Spleen (tissue), 11 donors: ENCODE measurements at regions not wholly inside any gene's neighbourhood (a gene's known extent, or its start where the extent isn't known, plus 50 kb on each side); places are given as distances from the start of the nearest gene placed in this dataset.

Source experiments
- DNase-seq: peaks from one replicate; pipeline ENCODE4 v3.0.0-alpha.2; 2020
- H3K27ac ChIP-seq, 8 donors: fragments of 200-600 bp; sonication (generic) in 7 of 8; 1 replicate in 4 of 8; 2 replicates in 4 of 8; pipeline versions ENCODE4 v1.5.0 to v1.8.0; 2016 to 2021; ENCODE audit warnings: inconsistent platforms in 4 of 8, mild to moderate bottlenecking in 4 of 8, moderate library complexity in 1 of 8
- H3K27me3 ChIP-seq, 7 donors: fragments of 200-600 bp; sonication (generic) in 6 of 7; replicated peaks in 1 of 7; 1 replicate in 4 of 7; 2 replicates in 3 of 7; pipeline versions ENCODE4 v1.5.0 to v1.8.0; 2016 to 2021; ENCODE audit warnings: inconsistent platforms in 3 of 7, mild to moderate bottlenecking in 1 of 7
- H3K36me3 ChIP-seq, 6 donors: fragments of 200-600 bp; sonication (generic) in 5 of 6; 1 replicate in 4 of 6; 2 replicates in 2 of 6; pipeline versions ENCODE4 v1.5.0 to v1.8.0; 2016 to 2021; ENCODE audit warnings: inconsistent platforms in 2 of 6
- H3K4me1 ChIP-seq, 6 donors: fragments of 200-600 bp; sonication (generic) in 5 of 6; 1 replicate in 3 of 6; 2 replicates in 3 of 6; pipeline versions ENCODE4 v1.5.0 to v1.8.0; 2016 to 2021; ENCODE audit warnings: inconsistent platforms in 3 of 6
- H3K4me3 ChIP-seq, 8 donors: fragments of 200-600 bp; sonication (generic) in 7 of 8; 1 replicate in 4 of 8; 2 replicates in 4 of 8; pipeline versions ENCODE4 v1.5.0 to v1.8.0; 2016 to 2021; ENCODE audit warnings: inconsistent platforms in 4 of 8, mild to moderate bottlenecking in 4 of 8, moderate library complexity in 2 of 8
- H3K9me3 ChIP-seq, 8 donors: fragments of 200-600 bp; sonication (generic) in 7 of 8; 1 replicate in 4 of 8; 2 replicates in 4 of 8; pipeline versions ENCODE4 v1.5.0 to v1.8.0; 2016 to 2021; ENCODE audit warnings: inconsistent platforms in 4 of 8
- POLR2A ChIP-seq, 3 donors: fragments of 450-650 bp; IDR thresholded peaks; one replicate each; pipeline ENCODE4 v1.5.1; 2017; ENCODE audit warnings: antibody characterized with exemption in 3 of 3, mild to moderate bottlenecking in 1 of 3
- POLR2AphosphoS5 ChIP-seq, 3 donors: sonication (generic); formaldehyde crosslinking; IDR thresholded peaks; one replicate each; pipeline ENCODE4 v1.5.1; 2017; ENCODE audit warnings: antibody characterized with exemption in 3 of 3
- WGBS, 5 donors: extraction: QIAGEN DNeasy Blood & Tissue Kit in 3 of 5; methylation state at CpG; one replicate each; pipeline versions ENCODE4 v1.1.5 to v1.1.7; 2013 to 2018; 5-methylcytosine and 5-hydroxymethylcytosine counted together
- intact Hi-C: fragments of 100-400 bp; cut with DNase I; formaldehyde crosslinking; loops from one replicate; pipeline ENCODE4 v1.15.0; 2023; ENCODE audit warnings: low total_unique reads
- TF ChIP-seq, protein P1 (sequence below), 11 experiments: fragments of 200-600 bp in 7 of 11; fragments of 450-650 bp in 4 of 11; sonication (generic) in 4 of 11; IDR thresholded peaks in 8 of 11; conservative IDR thresholded peaks in 3 of 11; 1 replicate in 7 of 11; 2 replicates in 4 of 11; pipeline versions ENCODE4 v1.4.0 to v1.8.0; 2016 to 2021; ENCODE audit warnings: antibody characterized with exemption in 11 of 11, inconsistent platforms in 4 of 11, mild to moderate bottlenecking in 1 of 11
- donor health status: healthy with polysubstance abuse.
- donor health status: DM: no; HTN: no; CAD: no; lungs with moderate emphysema.
- donor health status: DM: no; HTN: no; CAD: no.
- donor health status: Bipolar disorder and iron deficiency.
- donor health status: healthy.
- donor health status: DM: no; HTN: no; CAD: no.
- donor health status: DM: yes; HTN: yes; CAD: no.

- intact Hi-C loops = no loop called here
- no peak for TF ChIP-seq POLR2AphosphoS5 (IDR thresholded peaks at IDR 0.05)
- TF ChIP-seq, protein P1, sequence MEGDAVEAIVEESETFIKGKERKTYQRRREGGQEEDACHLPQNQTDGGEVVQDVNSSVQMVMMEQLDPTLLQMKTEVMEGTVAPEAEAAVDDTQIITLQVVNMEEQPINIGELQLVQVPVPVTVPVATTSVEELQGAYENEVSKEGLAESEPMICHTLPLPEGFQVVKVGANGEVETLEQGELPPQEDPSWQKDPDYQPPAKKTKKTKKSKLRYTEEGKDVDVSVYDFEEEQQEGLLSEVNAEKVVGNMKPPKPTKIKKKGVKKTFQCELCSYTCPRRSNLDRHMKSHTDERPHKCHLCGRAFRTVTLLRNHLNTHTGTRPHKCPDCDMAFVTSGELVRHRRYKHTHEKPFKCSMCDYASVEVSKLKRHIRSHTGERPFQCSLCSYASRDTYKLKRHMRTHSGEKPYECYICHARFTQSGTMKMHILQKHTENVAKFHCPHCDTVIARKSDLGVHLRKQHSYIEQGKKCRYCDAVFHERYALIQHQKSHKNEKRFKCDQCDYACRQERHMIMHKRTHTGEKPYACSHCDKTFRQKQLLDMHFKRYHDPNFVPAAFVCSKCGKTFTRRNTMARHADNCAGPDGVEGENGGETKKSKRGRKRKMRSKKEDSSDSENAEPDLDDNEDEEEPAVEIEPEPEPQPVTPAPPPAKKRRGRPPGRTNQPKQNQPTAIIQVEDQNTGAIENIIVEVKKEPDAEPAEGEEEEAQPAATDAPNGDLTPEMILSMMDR (IDR thresholded peaks at IDR 0.05 in 8 of 11, conservative IDR thresholded peaks at IDR 0.05 in 3 of 11) = no peak
- no peak for TF ChIP-seq POLR2A (IDR thresholded peaks at IDR 0.05)
- no peaks in the 10 kb centered on the region for H3K9me3 ChIP-seq
- peaks cover 0 to 31% (median 0%) of the 10 kb centered on the region in 7 donors for H3K27me3 ChIP-seq
- H3K36me3 ChIP-seq = no peaks in the 10 kb centered on the region
- no peak overlapping the region for H3K4me3 ChIP-seq
- WGBS, 5 donors = 69 to 86% (median 75%) methylated on average over 16 to 20 of the region's 20 CpGs
- DNase-seq = peak; percentile 67
- H3K4me1 ChIP-seq = peaks cover 13 to 49% (median 40%) of the 10 kb centered on the region in 6 donors
- no peak overlapping the region for H3K27ac ChIP-seq
Observed at GRCh38 chr17:77847221-77848085, 111.0 kb upstream of the TNRC6C start.

DNA sequence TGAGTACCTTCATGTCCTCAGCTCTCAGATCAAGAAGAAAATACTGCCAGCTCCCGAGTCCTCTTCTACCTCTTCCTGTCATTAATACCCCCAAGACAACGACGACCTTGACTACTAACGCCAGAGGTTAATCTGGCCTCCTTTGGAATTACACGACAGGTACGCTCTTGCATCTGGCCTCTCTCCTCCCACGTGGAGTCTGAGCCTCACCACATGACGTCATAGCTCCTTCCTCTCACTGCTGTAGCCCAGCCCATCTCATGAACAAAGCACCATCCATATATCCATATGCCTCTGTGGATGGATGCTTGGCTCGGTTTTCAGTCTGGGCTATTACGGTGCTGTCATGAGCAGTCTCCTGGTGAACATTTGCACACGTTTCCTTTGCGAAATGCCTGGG is 110.2 kb upstream of the TNRC6C start:
- no peaks in the 10 kb centered on the region for H3K9me3 ChIP-seq
- intact Hi-C loops = no loop called here
- WGBS, 5 donors = 75 to 86% (median 81%) methylated on average over 12 of the region's 12 CpGs
- no peak overlapping the region for H3K27ac ChIP-seq
- TF ChIP-seq POLR2A (IDR thresholded peaks at IDR 0.05) = no peak
- TF ChIP-seq, protein P1 (IDR thresholded peaks at IDR 0.05 in 8 of 11, conservative IDR thresholded peaks at IDR 0.05 in 3 of 11) = no peak
- TF ChIP-seq POLR2AphosphoS5 (IDR thresholded peaks at IDR 0.05) = no peak
- peaks cover 10 to 41% (median 32%) of the 10 kb centered on the region in 6 donors for H3K4me1 ChIP-seq
- DNase-seq = no peak
- H3K27me3 ChIP-seq = peaks cover 0 to 31% (median 0%) of the 10 kb centered on the region in 7 donors
- H3K4me3 ChIP-seq = no peak overlapping the region
- H3K36me3 ChIP-seq = no peaks in the 10 kb centered on the region

DNA sequence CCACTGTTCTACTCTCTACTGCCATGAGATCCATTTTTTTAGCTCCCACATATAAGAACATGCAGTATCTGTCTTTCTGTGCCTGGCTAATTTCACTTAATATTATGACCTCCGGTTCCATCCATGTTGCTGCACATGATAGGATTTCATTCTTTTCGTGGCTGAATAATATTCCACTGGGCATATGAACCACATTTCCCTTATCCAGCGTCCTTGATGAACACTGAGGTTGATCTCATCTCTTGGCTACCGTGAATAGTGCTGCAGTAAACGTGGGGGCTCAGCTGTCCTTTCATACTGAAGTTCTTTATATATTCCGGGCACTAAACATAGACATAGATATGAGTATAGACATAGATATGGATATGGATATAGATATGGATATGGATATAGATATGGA is 109.3 kb upstream of the TNRC6C start:
- no peak for DNase-seq
- WGBS, 5 donors = 86 to 94% (median 92%) methylated on average over 6 of the region's 6 CpGs
- Histone ChIP-seq H3K27ac (no peak overlapping the region), H3K36me3 (no peaks in the 10 kb centered on the region), H3K9me3 (no peaks in the 10 kb centered on the region), H3K4me1 (peaks cover 6 to 31% (median 23%) of the 10 kb centered on the region in 6 donors), H3K27me3 (peaks cover 0 to 39% (median 0%) of the 10 kb centered on the region in 7 donors), H3K4me3 (no peak overlapping the region)
- intact Hi-C loops = no loop called here
- TF ChIP-seq POLR2AphosphoS5 (IDR thresholded peaks at IDR 0.05) (no peak), POLR2A (IDR thresholded peaks at IDR 0.05) (no peak)
- TF ChIP-seq, protein P1 (IDR thresholded peaks at IDR 0.05 in 8 of 11, conservative IDR thresholded peaks at IDR 0.05 in 3 of 11) = no peak

GRCh38 chr17:77851921-77852320 is 106.6 kb upstream of the TNRC6C start:
- H3K4me1 ChIP-seq = peaks cover 0 to 17% (median 6%) of the 10 kb centered on the region in 6 donors
- no peak for DNase-seq
- H3K36me3 ChIP-seq = no peaks in the 10 kb centered on the region
- intact Hi-C loops = no loop called here
- no peak for TF ChIP-seq POLR2A (IDR thresholded peaks at IDR 0.05)
- no peak for TF ChIP-seq POLR2AphosphoS5 (IDR thresholded peaks at IDR 0.05)
- TF ChIP-seq, protein P1 (IDR thresholded peaks at IDR 0.05 in 8 of 11, conservative IDR thresholded peaks at IDR 0.05 in 3 of 11) = no peak
- no peak overlapping the region for H3K27ac ChIP-seq
- no peaks in the 10 kb centered on the region for H3K9me3 ChIP-seq
- H3K27me3 ChIP-seq = peaks cover 0 to 26% (median 0%) of the 10 kb centered on the region in 7 donors
- no peak overlapping the region for H3K4me3 ChIP-seq
- 83 to 96% (median 91%) methylated on average over 5 of the region's 5 CpGs for WGBS, 5 donors
